ENCODE measurements at regions not wholly inside any gene's neighbourhood (a gene's known extent, or its start where the extent isn't known, plus 50 kb on each side); places are given as distances from the start of the nearest gene placed in this dataset.

GRCh38 chr2:145226901-145227300, 707.0 kb upstream of the ZEB2 start:
- no peak for TF ChIP-seq CTCF (conservative IDR thresholded peaks at IDR 0.05; ENCODE audit: low read length)
- H3K4me3 ChIP-seq (ENCODE audit: low read length): no peak overlapping the region
- DNase-seq (ENCODE audit: low read depth): no peak

- no peak for TF ChIP-seq CTCF (conservative IDR thresholded peaks at IDR 0.05; ENCODE audit: low read length)
- no peak overlapping the region for H3K4me3 ChIP-seq (ENCODE audit: low read length)
- DNase-seq (ENCODE audit: low read depth): peak; percentile 3
Measured at GRCh38 chr2:145221516-145221915, 701.6 kb upstream of the ZEB2 start.

- DNase-seq (ENCODE audit: low read depth): no peak
- TF ChIP-seq CTCF (conservative IDR thresholded peaks at IDR 0.05; ENCODE audit: low read length): no peak
Measured at GRCh38 chr2:145221032-145221431, 701.1 kb upstream of the ZEB2 start.

GRCh38 chr2:145220496-145220895, 700.6 kb upstream of the ZEB2 start:
- TF ChIP-seq CTCF (conservative IDR thresholded peaks at IDR 0.05; ENCODE audit: low read length): no peak
- H3K4me3 ChIP-seq (ENCODE audit: low read length): no peak overlapping the region
- no peak for DNase-seq (ENCODE audit: low read depth)

More at GRCh38 chr2:145221032-145221431, 701.1 kb upstream of the ZEB2 start:
- H3K4me3 ChIP-seq (ENCODE audit: low read length): no peak overlapping the region

GRCh38 chr2:145207884-145208283, 688.0 kb upstream of the ZEB2 start:
- no peak for TF ChIP-seq CTCF (conservative IDR thresholded peaks at IDR 0.05; ENCODE audit: low read length)
- H3K4me3 ChIP-seq (ENCODE audit: low read length): no peak overlapping the region
- no peak for DNase-seq (ENCODE audit: low read depth)

- DNase-seq (ENCODE audit: low read depth): no peak
- H3K4me3 ChIP-seq (ENCODE audit: low read length): no peak overlapping the region
- TF ChIP-seq CTCF (conservative IDR thresholded peaks at IDR 0.05; ENCODE audit: low read length): no peak
Measured at GRCh38 chr2:145206496-145207281, 686.8 kb upstream of the ZEB2 start.

GRCh38 chr2:145203891-145204290, 684.0 kb upstream of the ZEB2 start:
- TF ChIP-seq CTCF (conservative IDR thresholded peaks at IDR 0.05; ENCODE audit: low read length): no peak
- H3K4me3 ChIP-seq (ENCODE audit: low read length): no peak overlapping the region
- DNase-seq (ENCODE audit: low read depth): no peak
